ENCODE measurements at regions not wholly inside any gene's neighbourhood (a gene's known extent, or its start where the extent isn't known, plus 50 kb on each side); places are given as distances from the start of the nearest gene placed in this dataset.

GRCh38 chr18:5626130-5626880, 82.5 kb upstream of the EPB41L3 start:
- Histone ChIP-seq H3K4ac (ENCODE audit: low read depth, low read length) (no peak overlapping the region), H2BK15ac (replicated peaks; ENCODE audit: low read depth) (no peak overlapping the region), H2BK5ac (ENCODE audit: low read length) (peak overlapping the region; percentile 57), H3K56ac (ENCODE audit: low read length) (no peak overlapping the region), H2AK5ac (ENCODE audit: low read length) (peak overlapping the region; percentile 52), H2BK120ac (ENCODE audit: low read depth, low read length) (peak overlapping the region; percentile 10), H3K4me2 (ENCODE audit: low read length) (no peak overlapping the region), H3K4me1 (ENCODE audit: control insufficient read depth, low read depth, low read length) (peaks cover 18% of the 10 kb centered on the region), H3K18ac (ENCODE audit: low read length) (no peak overlapping the region), H4K5ac (ENCODE audit: low read length) (no peak overlapping the region), H3K79me2 (ENCODE audit: control insufficient read depth, insufficient read depth, low read length) (no peaks in the 10 kb centered on the region), H3K27ac (ENCODE audit: low read depth, low read length) (peak overlapping the region; percentile 5), H3K27me3 (ENCODE audit: insufficient read depth, low read length, poor library complexity) (peaks cover 5% of the 10 kb centered on the region), H4K8ac (ENCODE audit: low read depth, low read length) (no peak overlapping the region), H3K4me3 (ENCODE audit: low read length) (no peak overlapping the region), H3K9ac (ENCODE audit: low read length) (no peak overlapping the region), H3K36me3 (ENCODE audit: control insufficient read depth, insufficient read depth, low read length) (no peaks in the 10 kb centered on the region), H3K79me1 (ENCODE audit: low read length) (no peaks in the 10 kb centered on the region), H3K23ac (ENCODE audit: low read length) (no peak overlapping the region)
- DNase-seq = peak; percentile 75
- WGBS (ENCODE audit: extremely low coverage, insufficient coverage, low lambda C conversion rate) = 100% methylated on average over 2 of the region's 2 CpGs

DNA sequence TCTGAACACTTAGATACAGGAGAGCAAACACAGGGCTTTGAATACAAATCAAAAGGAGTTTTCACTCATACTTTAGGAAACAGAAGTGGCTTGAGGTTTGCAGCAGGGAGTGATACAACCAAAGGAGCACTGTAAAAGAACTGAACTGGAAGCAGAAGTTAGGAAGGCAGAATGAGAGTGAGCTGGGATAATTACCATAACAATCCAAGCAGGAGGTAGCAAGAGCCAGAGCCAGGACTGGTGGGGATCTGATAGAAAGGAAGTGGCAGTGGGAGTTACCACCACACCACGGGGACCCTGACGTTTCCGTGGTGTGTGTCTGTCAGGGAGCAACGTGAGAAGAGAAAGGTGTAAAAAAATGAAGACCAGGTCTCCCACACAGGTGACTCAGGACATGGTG, 81.3 kb upstream of the EPB41L3 start:
- Histone ChIP-seq H3K36me3 (ENCODE audit: control insufficient read depth, insufficient read depth, low read length) (no peaks in the 10 kb centered on the region), H3K79me1 (ENCODE audit: low read length) (no peaks in the 10 kb centered on the region), H3K9ac (ENCODE audit: low read length) (no peak overlapping the region)

GRCh38 chr18:5622905-5623304, 79.1 kb upstream of the EPB41L3 start:
- Histone ChIP-seq H3K36me3 (ENCODE audit: control insufficient read depth, insufficient read depth, low read length) (no peaks in the 10 kb centered on the region), H2BK5ac (ENCODE audit: low read length) (no peak overlapping the region), H2BK120ac (ENCODE audit: low read depth, low read length) (no peak overlapping the region), H3K27ac (ENCODE audit: low read depth, low read length) (no peak overlapping the region), H3K79me1 (ENCODE audit: low read length) (no peaks in the 10 kb centered on the region), H3K4me3 (ENCODE audit: low read length) (no peak overlapping the region), H3K27me3 (ENCODE audit: insufficient read depth, low read length, poor library complexity) (peaks cover 3% of the 10 kb centered on the region), H3K9ac (ENCODE audit: low read length) (no peak overlapping the region), H2BK15ac (replicated peaks; ENCODE audit: low read depth) (no peak overlapping the region), H3K56ac (ENCODE audit: low read length) (no peak overlapping the region), H4K8ac (ENCODE audit: low read depth, low read length) (no peak overlapping the region), H3K4me2 (ENCODE audit: low read length) (no peak overlapping the region), H3K23ac (ENCODE audit: low read length) (no peak overlapping the region), H2AK5ac (ENCODE audit: low read length) (no peak overlapping the region), H3K4ac (ENCODE audit: low read depth, low read length) (no peak overlapping the region), H3K4me1 (ENCODE audit: control insufficient read depth, low read depth, low read length) (peaks cover 18% of the 10 kb centered on the region), H3K79me2 (ENCODE audit: control insufficient read depth, insufficient read depth, low read length) (no peaks in the 10 kb centered on the region), H3K18ac (ENCODE audit: low read length) (no peak overlapping the region), H4K5ac (ENCODE audit: low read length) (no peak overlapping the region)
- no CpG with 5 or more reads among the region's 4 CpGs for WGBS (ENCODE audit: extremely low coverage, insufficient coverage, low lambda C conversion rate)
- DNase-seq = no peak

More for the DNA sequence above, 81.3 kb upstream of the EPB41L3 start:
- whole genome bisulfite sequencing (ENCODE audit: extremely low coverage, insufficient coverage, low lambda C conversion rate) = no CpG with 5 or more reads among the region's 4 CpGs
- Histone ChIP-seq H2BK120ac (ENCODE audit: low read depth, low read length) (no peak overlapping the region), H2BK15ac (replicated peaks; ENCODE audit: low read depth) (no peak overlapping the region), H2BK5ac (ENCODE audit: low read length) (no peak overlapping the region), H3K23ac (ENCODE audit: low read length) (no peak overlapping the region), H3K18ac (ENCODE audit: low read length) (peak overlapping the region; percentile 11), H4K8ac (ENCODE audit: low read depth, low read length) (no peak overlapping the region), H3K4me2 (ENCODE audit: low read length) (peak overlapping the region; percentile 14), H3K27ac (ENCODE audit: low read depth, low read length) (no peak overlapping the region), H3K56ac (ENCODE audit: low read length) (no peak overlapping the region), H3K4ac (ENCODE audit: low read depth, low read length) (no peak overlapping the region), H3K27me3 (ENCODE audit: insufficient read depth, low read length, poor library complexity) (peaks cover 5% of the 10 kb centered on the region), H3K4me1 (ENCODE audit: control insufficient read depth, low read depth, low read length) (peaks cover 18% of the 10 kb centered on the region), H3K4me3 (ENCODE audit: low read length) (no peak overlapping the region), H3K79me2 (ENCODE audit: control insufficient read depth, insufficient read depth, low read length) (no peaks in the 10 kb centered on the region), H4K5ac (ENCODE audit: low read length) (no peak overlapping the region), H2AK5ac (ENCODE audit: low read length) (no peak overlapping the region)
- peak; percentile 43 for DNase-seq

DNA sequence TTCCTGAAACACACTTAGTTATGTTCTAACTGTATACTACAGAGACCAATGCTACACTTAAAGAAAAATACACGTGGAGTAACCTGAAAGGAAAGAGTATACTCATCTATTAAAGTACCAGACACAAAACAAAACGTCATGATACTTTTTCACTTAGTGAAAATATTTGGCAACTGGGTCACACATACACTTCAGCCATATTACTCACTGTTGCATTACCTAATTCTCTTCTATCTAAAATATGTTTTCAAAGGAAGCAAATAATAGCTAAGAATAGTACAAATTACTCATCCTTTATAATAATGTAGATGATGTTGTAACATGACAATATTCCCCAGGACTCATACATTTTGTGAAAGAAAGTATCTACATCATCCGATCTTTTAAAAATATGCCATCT, 76.5 kb upstream of the EPB41L3 start:
- no peak overlapping the region for H2BK5ac ChIP-seq (ENCODE audit: low read length)
- no peaks in the 10 kb centered on the region for H3K79me2 ChIP-seq (ENCODE audit: control insufficient read depth, insufficient read depth, low read length)
- no peak overlapping the region for H3K9ac ChIP-seq (ENCODE audit: low read length)
- no peak for DNase-seq
- no peak overlapping the region for H3K4me3 ChIP-seq (ENCODE audit: low read length)
- peaks cover 7% of the 10 kb centered on the region for H3K4me1 ChIP-seq (ENCODE audit: control insufficient read depth, low read depth, low read length)
- H2AK5ac ChIP-seq (ENCODE audit: low read length) = no peak overlapping the region
- H3K4me2 ChIP-seq (ENCODE audit: low read length) = no peak overlapping the region
- no peak overlapping the region for H4K8ac ChIP-seq (ENCODE audit: low read depth, low read length)
- H4K5ac ChIP-seq (ENCODE audit: low read length) = no peak overlapping the region
- no peak overlapping the region for H3K18ac ChIP-seq (ENCODE audit: low read length)
- H3K23ac ChIP-seq (ENCODE audit: low read length) = no peak overlapping the region
- H3K27me3 ChIP-seq (ENCODE audit: insufficient read depth, low read length, poor library complexity) = no peaks in the 10 kb centered on the region
- whole genome bisulfite sequencing (ENCODE audit: extremely low coverage, insufficient coverage, low lambda C conversion rate) = no CpG with 5 or more reads among the region's 3 CpGs
- H3K4ac ChIP-seq (ENCODE audit: low read depth, low read length) = no peak overlapping the region
- H3K56ac ChIP-seq (ENCODE audit: low read length) = no peak overlapping the region
- no peak overlapping the region for H2BK120ac ChIP-seq (ENCODE audit: low read depth, low read length)
- H3K36me3 ChIP-seq (ENCODE audit: control insufficient read depth, insufficient read depth, low read length) = no peaks in the 10 kb centered on the region
- H2BK15ac ChIP-seq (replicated peaks; ENCODE audit: low read depth) = no peak overlapping the region
- H3K27ac ChIP-seq (ENCODE audit: low read depth, low read length) = no peak overlapping the region
- no peaks in the 10 kb centered on the region for H3K79me1 ChIP-seq (ENCODE audit: low read length)

GRCh38 chr18:5619376-5619775, 75.6 kb upstream of the EPB41L3 start:
- WGBS (ENCODE audit: extremely low coverage, insufficient coverage, low lambda C conversion rate) = no CpG with 5 or more reads among the region's 1 CpG
- no peak overlapping the region for H3K9ac ChIP-seq (ENCODE audit: low read length)
- H4K8ac ChIP-seq (ENCODE audit: low read depth, low read length) = no peak overlapping the region
- no peak overlapping the region for H2AK5ac ChIP-seq (ENCODE audit: low read length)
- no peak overlapping the region for H2BK120ac ChIP-seq (ENCODE audit: low read depth, low read length)
- H3K79me1 ChIP-seq (ENCODE audit: low read length) = no peaks in the 10 kb centered on the region
- no peak overlapping the region for H3K4me3 ChIP-seq (ENCODE audit: low read length)
- no peaks in the 10 kb centered on the region for H3K79me2 ChIP-seq (ENCODE audit: control insufficient read depth, insufficient read depth, low read length)
- no peak overlapping the region for H4K5ac ChIP-seq (ENCODE audit: low read length)
- H3K27ac ChIP-seq (ENCODE audit: low read depth, low read length) = no peak overlapping the region
- H3K4ac ChIP-seq (ENCODE audit: low read depth, low read length) = no peak overlapping the region
- no peak overlapping the region for H2BK15ac ChIP-seq (replicated peaks; ENCODE audit: low read depth)
- H3K18ac ChIP-seq (ENCODE audit: low read length) = no peak overlapping the region
- no peak overlapping the region for H2BK5ac ChIP-seq (ENCODE audit: low read length)
- H3K36me3 ChIP-seq (ENCODE audit: control insufficient read depth, insufficient read depth, low read length) = no peaks in the 10 kb centered on the region
- H3K27me3 ChIP-seq (ENCODE audit: insufficient read depth, low read length, poor library complexity) = no peaks in the 10 kb centered on the region
- H3K4me1 ChIP-seq (ENCODE audit: control insufficient read depth, low read depth, low read length) = peaks cover under 1% of the 10 kb centered on the region
- H3K4me2 ChIP-seq (ENCODE audit: low read length) = no peak overlapping the region
- H3K56ac ChIP-seq (ENCODE audit: low read length) = no peak overlapping the region
- no peak overlapping the region for H3K23ac ChIP-seq (ENCODE audit: low read length)
- DNase-seq = no peak

Measured in mesendoderm (in vitro differentiated cells).